ENCODE measurements at regions not wholly inside any gene's neighbourhood (a gene's known extent, or its start where the extent isn't known, plus 50 kb on each side); places are given as distances from the start of the nearest gene placed in this dataset.
"Not testable (repeated sequence)": the region's sequence is repeated elsewhere in the genome, so short reads cannot be mapped to it uniquely, and the experiment has no call there.

- H3K4me1 ChIP-seq (ENCODE audit: control extremely low read depth in 1 of 4, control insufficient read depth in 4 of 4, insufficient read depth in 4 of 4, low read length in 3 of 4), result peaks cover 0 to 5% (median 1%) of the 10 kb centered on the region in 4 experiments
- H3K4me3 ChIP-seq (ENCODE audit: control insufficient read depth in 1 of 7, extremely low read depth in 1 of 7, insufficient read depth in 4 of 7, low read depth in 2 of 7, low read length in 6 of 7), result no peak overlapping the region
- CTCF ChIA-PET, result interaction anchor here (0.7 to 1.2 kb wide), 2 partner anchors 14 to 65 kb away, joined by 3 read pairs; no protein-coding TSS in a partner anchor
- DNase-seq, result no peak
- POLR2A ChIA-PET, result no interaction called here
- H3K36me3 ChIP-seq (ENCODE audit: control insufficient read depth in 4 of 4, insufficient read depth in 4 of 4, low read length in 3 of 4), result no peaks in the 10 kb centered on the region
- no peaks in the 10 kb centered on the region for H3K27me3 ChIP-seq (replicated peaks in 2 of 5; ENCODE audit: control insufficient read depth in 4 of 5, insufficient read depth in 5 of 5, low read length in 4 of 5)
- peaks cover 0 to 7% (median 0%) of the 10 kb centered on the region in 5 experiments for H3K9me3 ChIP-seq (ENCODE audit: control extremely low read depth in 1 of 5, control insufficient read depth in 4 of 5, insufficient read depth in 2 of 5, low read depth in 1 of 5, low read length in 4 of 5)
- no peak overlapping the region for H3K27ac ChIP-seq (ENCODE audit: insufficient read depth in 1 of 2, low read depth in 1 of 2, low read length in 2 of 2, poor library complexity in 1 of 2, severe bottlenecking in 2 of 2)
- 100% methylated on average over 2 of the region's 2 CpGs for WGBS (ENCODE audit: insufficient coverage)
Measured at GRCh38 chr6:90457867-90458259, 129.0 kb downstream of the MAP3K7 start.

- H3K9me3 ChIP-seq (ENCODE audit: control extremely low read depth in 1 of 5, control insufficient read depth in 4 of 5, insufficient read depth in 2 of 5, low read depth in 1 of 5, low read length in 4 of 5), result not testable (repeated sequence)
Measured at GRCh38 chr6:90456997-90457866, 129.6 kb downstream of the MAP3K7 start.

GRCh38 chr6:90456001-90456400, 130.9 kb downstream of the MAP3K7 start:
- Histone ChIP-seq H3K4me1 (ENCODE audit: control extremely low read depth in 1 of 4, control insufficient read depth in 4 of 4, insufficient read depth in 4 of 4, low read length in 3 of 4) (peaks cover 0 to 5% (median 1%) of the 10 kb centered on the region in 4 experiments), H3K9me3 (ENCODE audit: control extremely low read depth in 1 of 5, control insufficient read depth in 4 of 5, insufficient read depth in 2 of 5, low read depth in 1 of 5, low read length in 4 of 5) (peaks cover 0 to 7% (median 0%) of the 10 kb centered on the region in 5 experiments), H3K4me3 (ENCODE audit: control insufficient read depth in 1 of 7, extremely low read depth in 1 of 7, insufficient read depth in 4 of 7, low read depth in 2 of 7, low read length in 6 of 7) (no peak overlapping the region), H3K27ac (ENCODE audit: insufficient read depth in 1 of 2, low read depth in 1 of 2, low read length in 2 of 2, poor library complexity in 1 of 2, severe bottlenecking in 2 of 2) (no peak overlapping the region), H3K27me3 (replicated peaks in 2 of 5; ENCODE audit: control insufficient read depth in 4 of 5, insufficient read depth in 5 of 5, low read length in 4 of 5) (no peaks in the 10 kb centered on the region), H3K36me3 (ENCODE audit: control insufficient read depth in 4 of 4, insufficient read depth in 4 of 4, low read length in 3 of 4) (no peaks in the 10 kb centered on the region)
- CTCF ChIA-PET, result interaction anchor here (0.7 to 1.8 kb wide), 6 partner anchors 12 to 516 kb away, joined by 3 to 5 read pairs (median 4); no protein-coding TSS in a partner anchor
- 100% methylated on average over 2 of the region's 3 CpGs for WGBS (ENCODE audit: insufficient coverage)
- POLR2A ChIA-PET, result no interaction called here
- no peak for DNase-seq

More at GRCh38 chr6:90456997-90457866, 129.6 kb downstream of the MAP3K7 start:
- DNase-seq; H3K4me1 ChIP-seq (ENCODE audit: control extremely low read depth in 1 of 4, control insufficient read depth in 4 of 4, insufficient read depth in 4 of 4, low read length in 3 of 4); POLR2A ChIA-PET; H3K36me3 ChIP-seq (ENCODE audit: control insufficient read depth in 4 of 4, insufficient read depth in 4 of 4, low read length in 3 of 4); H3K4me3 ChIP-seq (ENCODE audit: control insufficient read depth in 1 of 7, extremely low read depth in 1 of 7, insufficient read depth in 4 of 7, low read depth in 2 of 7, low read length in 6 of 7); H3K27me3 ChIP-seq (replicated peaks in 2 of 5; ENCODE audit: control insufficient read depth in 4 of 5, insufficient read depth in 5 of 5, low read length in 4 of 5); H3K27ac ChIP-seq (ENCODE audit: insufficient read depth in 1 of 2, low read depth in 1 of 2, low read length in 2 of 2, poor library complexity in 1 of 2, severe bottlenecking in 2 of 2): not testable (repeated sequence)
- CTCF ChIA-PET, result interaction anchor here (0.6 to 1.8 kb wide), 4 partner anchors 15 to 302 kb away, joined by 3 to 5 read pairs (median 3); no protein-coding TSS in a partner anchor
- 98% methylated on average over 12 of the region's 19 CpGs for WGBS (ENCODE audit: insufficient coverage)

- H3K27me3 ChIP-seq (replicated peaks in 2 of 5; ENCODE audit: control insufficient read depth in 4 of 5, insufficient read depth in 5 of 5, low read length in 4 of 5), result no peaks in the 10 kb centered on the region
- no peak overlapping the region for H3K4me3 ChIP-seq (ENCODE audit: control insufficient read depth in 1 of 7, extremely low read depth in 1 of 7, insufficient read depth in 4 of 7, low read depth in 2 of 7, low read length in 6 of 7)
- peaks cover 0 to 6% (median 0%) of the 10 kb centered on the region in 5 experiments for H3K9me3 ChIP-seq (ENCODE audit: control extremely low read depth in 1 of 5, control insufficient read depth in 4 of 5, insufficient read depth in 2 of 5, low read depth in 1 of 5, low read length in 4 of 5)
- no peak overlapping the region for H3K27ac ChIP-seq (ENCODE audit: insufficient read depth in 1 of 2, low read depth in 1 of 2, low read length in 2 of 2, poor library complexity in 1 of 2, severe bottlenecking in 2 of 2)
- H3K4me1 ChIP-seq (ENCODE audit: control extremely low read depth in 1 of 4, control insufficient read depth in 4 of 4, insufficient read depth in 4 of 4, low read length in 3 of 4), result peaks cover 0 to 2% (median under 1%) of the 10 kb centered on the region in 4 experiments
- 100% methylated on average over 4 of the region's 7 CpGs for WGBS (ENCODE audit: insufficient coverage)
- H3K36me3 ChIP-seq (ENCODE audit: control insufficient read depth in 4 of 4, insufficient read depth in 4 of 4, low read length in 3 of 4), result no peaks in the 10 kb centered on the region
- POLR2A ChIA-PET, result interaction anchor here (0.6 kb wide), 1 partner anchor 363 kb away, joined by 6 read pairs; no protein-coding TSS in a partner anchor
- CTCF ChIA-PET, result interaction anchor here (1.8 kb wide), 1 partner anchor 62 kb away, joined by 5 read pairs; no protein-coding TSS in a partner anchor
- DNase-seq, result no peak
Measured at GRCh38 chr6:90454836-90455427, 131.9 kb downstream of the MAP3K7 start.

GRCh38 chr6:90450268-90450953, 136.5 kb downstream of the MAP3K7 start:
- Histone ChIP-seq H3K4me3 (ENCODE audit: control insufficient read depth in 1 of 7, extremely low read depth in 1 of 7, insufficient read depth in 4 of 7, low read depth in 2 of 7, low read length in 6 of 7) (no peak overlapping the region), H3K4me1 (ENCODE audit: control extremely low read depth in 1 of 4, control insufficient read depth in 4 of 4, insufficient read depth in 4 of 4, low read length in 3 of 4) (no peaks in the 10 kb centered on the region), H3K27me3 (replicated peaks in 2 of 5; ENCODE audit: control insufficient read depth in 4 of 5, insufficient read depth in 5 of 5, low read length in 4 of 5) (no peaks in the 10 kb centered on the region), H3K9me3 (ENCODE audit: control extremely low read depth in 1 of 5, control insufficient read depth in 4 of 5, insufficient read depth in 2 of 5, low read depth in 1 of 5, low read length in 4 of 5) (no peaks in the 10 kb centered on the region), H3K27ac (ENCODE audit: insufficient read depth in 1 of 2, low read depth in 1 of 2, low read length in 2 of 2, poor library complexity in 1 of 2, severe bottlenecking in 2 of 2) (no peak overlapping the region), H3K36me3 (ENCODE audit: control insufficient read depth in 4 of 4, insufficient read depth in 4 of 4, low read length in 3 of 4) (no peaks in the 10 kb centered on the region)
- WGBS (ENCODE audit: insufficient coverage), result 63% methylated on average over 4 of the region's 4 CpGs
- DNase-seq, result no peak
- ChIA-PET CTCF (interaction anchor here (1.3 kb wide), 1 partner anchor 28 kb away, joined by 5 read pairs; no protein-coding TSS in a partner anchor), POLR2A (no interaction called here)

GRCh38 chr6:90449311-90449710, 137.6 kb downstream of the MAP3K7 start:
- Histone ChIP-seq H3K9me3 (ENCODE audit: control extremely low read depth in 1 of 5, control insufficient read depth in 4 of 5, insufficient read depth in 2 of 5, low read depth in 1 of 5, low read length in 4 of 5) (no peaks in the 10 kb centered on the region), H3K36me3 (ENCODE audit: control insufficient read depth in 4 of 4, insufficient read depth in 4 of 4, low read length in 3 of 4) (no peaks in the 10 kb centered on the region), H3K27me3 (replicated peaks in 2 of 5; ENCODE audit: control insufficient read depth in 4 of 5, insufficient read depth in 5 of 5, low read length in 4 of 5) (no peaks in the 10 kb centered on the region), H3K4me3 (ENCODE audit: control insufficient read depth in 1 of 7, extremely low read depth in 1 of 7, insufficient read depth in 4 of 7, low read depth in 2 of 7, low read length in 6 of 7) (no peak overlapping the region), H3K27ac (ENCODE audit: insufficient read depth in 1 of 2, low read depth in 1 of 2, low read length in 2 of 2, poor library complexity in 1 of 2, severe bottlenecking in 2 of 2) (no peak overlapping the region), H3K4me1 (ENCODE audit: control extremely low read depth in 1 of 4, control insufficient read depth in 4 of 4, insufficient read depth in 4 of 4, low read length in 3 of 4) (no peaks in the 10 kb centered on the region)
- 100% methylated on average over 2 of the region's 5 CpGs for WGBS (ENCODE audit: insufficient coverage)
- CTCF ChIA-PET, result no interaction called here
- DNase-seq, result no peak
- POLR2A ChIA-PET, result no interaction called here
